Stimulated activated CD4-positive, alpha-beta T cell treated with anti-CD3 and anti-CD28 coated beads, Interleukin-4, amount 100 ng/mL, for 48 hours (primary cell): ENCODE measurements at regions not wholly inside any gene's neighbourhood (a gene's known extent, or its start where the extent isn't known, plus 50 kb on each side); places are given as distances from the start of the nearest gene placed in this dataset.

ENCODE experiments used
- DNase-seq, 2 donors: peaks; one replicate each; pipeline ENCODE4 v3.0.0-alpha.2; 2020; ENCODE audit warnings: low read depth in 2 of 2

DNA sequence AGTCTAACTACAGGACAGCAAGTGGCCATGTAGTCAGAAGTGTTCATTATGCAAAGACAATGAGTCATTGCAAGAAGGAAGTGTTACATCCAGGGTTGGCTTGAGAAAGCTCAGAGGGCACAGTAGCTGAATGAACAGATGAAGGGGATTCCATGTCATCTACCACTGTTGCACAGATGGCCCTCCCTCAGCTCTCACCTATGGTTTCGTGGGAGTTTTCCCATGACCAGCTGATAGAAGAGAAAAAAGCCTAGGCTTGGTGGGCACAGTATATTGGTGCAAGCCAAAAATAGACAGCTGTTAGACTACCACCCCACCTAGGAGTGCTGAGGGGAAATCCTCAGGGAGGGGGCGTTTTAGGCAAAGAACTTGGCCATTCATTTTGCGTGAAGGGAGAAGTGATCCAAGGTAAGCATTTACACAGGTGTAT lies 217.0 kb downstream of the DMRT2 start:
- DNase-seq = no peak

- DNase-seq = no peak
Measured at GRCh38 chr9:1267581-1267980, 217.4 kb downstream of the DMRT2 start.

DNA sequence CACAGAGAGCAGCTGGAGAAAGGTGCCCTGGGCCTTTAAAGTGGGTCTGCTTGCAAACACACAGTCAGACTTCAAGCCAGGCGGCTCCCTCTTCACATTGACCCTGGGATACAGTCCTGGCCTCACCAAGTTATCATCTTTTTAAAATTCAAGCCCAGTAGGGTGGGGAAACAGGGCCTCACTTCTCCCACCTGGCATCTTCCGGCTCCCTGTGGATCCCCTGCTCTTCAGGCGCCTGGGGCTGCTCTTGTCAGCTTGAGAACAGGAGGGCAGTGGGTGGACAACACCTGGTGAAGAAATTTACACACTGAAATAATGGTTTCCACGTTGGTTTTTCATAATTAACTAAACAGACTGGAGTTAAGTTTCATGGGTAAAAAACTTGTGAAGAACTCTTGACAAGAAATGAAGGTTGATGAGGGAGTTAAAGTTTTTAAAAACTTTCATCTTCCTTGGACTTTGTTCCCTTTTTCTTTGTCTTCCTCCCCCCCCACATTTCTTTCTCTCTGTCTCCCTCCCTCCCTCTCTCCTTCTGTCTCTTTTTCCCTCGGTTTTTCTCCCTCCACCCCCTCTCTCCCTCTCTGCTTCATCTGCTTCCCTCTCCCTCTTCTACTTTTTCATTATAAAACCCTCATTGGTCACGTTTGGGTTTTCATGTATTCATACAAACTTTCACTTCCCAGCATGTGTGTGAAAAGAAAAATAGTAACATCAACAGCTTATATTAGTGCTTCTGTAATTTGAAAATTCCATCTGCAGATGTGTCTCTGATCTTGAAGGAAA lies 219.6 kb downstream of the DMRT2 start:
- DNase-seq = no peak

GRCh38 chr9:1271367-1271766 lies 221.2 kb downstream of the DMRT2 start:
- DNase-seq = no peak

GRCh38 chr9:1271786-1272185 lies 221.6 kb downstream of the DMRT2 start:
- DNase-seq = no peak

DNA sequence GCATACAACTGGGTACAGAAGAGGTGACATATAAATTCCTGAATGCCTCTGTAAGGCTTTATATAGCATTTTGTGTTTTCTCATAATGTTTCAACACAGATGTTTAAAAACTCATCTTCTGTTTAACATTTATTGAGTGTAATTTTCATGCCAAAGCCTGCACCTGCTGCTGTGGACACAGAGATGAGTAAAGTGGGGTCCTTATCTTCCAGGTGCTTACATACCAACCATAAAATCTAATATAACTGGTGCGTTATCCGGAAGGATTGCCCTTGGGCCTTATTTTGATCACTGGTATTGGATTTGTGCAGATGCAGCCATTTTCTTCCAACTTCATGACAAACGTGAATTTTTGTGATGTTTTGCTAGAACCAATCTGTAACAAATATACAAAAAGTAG lies 222.3 kb downstream of the DMRT2 start:
- no peak for DNase-seq

DNA sequence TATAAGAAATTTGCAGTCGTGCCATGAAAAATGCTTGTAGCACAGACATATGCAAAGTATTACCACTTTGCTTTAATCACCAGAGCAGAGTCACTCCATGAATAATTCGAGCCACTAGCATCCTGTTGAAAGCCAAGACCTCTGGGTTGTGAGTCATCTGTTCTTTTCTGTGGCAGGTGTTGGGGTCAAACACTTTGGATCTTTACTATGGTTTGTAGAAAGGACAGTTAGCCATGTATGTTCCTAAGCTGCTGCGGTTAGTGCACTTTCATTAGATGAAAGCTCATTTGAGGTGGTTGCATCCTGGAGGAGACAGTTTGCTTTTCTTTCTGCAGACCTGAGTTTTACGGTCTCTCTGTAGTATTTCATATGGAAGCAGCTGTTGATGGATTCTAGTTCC lies 223.7 kb downstream of the DMRT2 start:
- DNase-seq = no peak

DNA sequence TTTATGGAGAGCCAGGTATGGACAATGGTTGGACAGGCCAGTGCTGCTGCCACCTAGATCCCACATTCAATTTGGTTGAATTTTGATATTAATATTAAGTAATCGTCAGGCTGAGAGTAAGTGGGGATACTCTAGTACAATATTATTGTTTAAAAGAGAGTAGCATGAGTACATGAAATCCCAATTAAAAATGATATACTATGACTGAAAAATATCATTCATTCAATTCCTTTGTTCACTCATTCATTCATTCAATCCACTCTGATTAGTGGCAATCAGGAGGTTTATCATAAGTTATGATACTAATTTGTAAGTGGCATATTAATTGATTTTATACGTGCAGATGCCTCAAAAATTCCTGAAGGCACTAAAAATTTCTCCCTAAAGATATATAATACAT lies 224.2 kb downstream of the DMRT2 start:
- DNase-seq = no peak

DNA sequence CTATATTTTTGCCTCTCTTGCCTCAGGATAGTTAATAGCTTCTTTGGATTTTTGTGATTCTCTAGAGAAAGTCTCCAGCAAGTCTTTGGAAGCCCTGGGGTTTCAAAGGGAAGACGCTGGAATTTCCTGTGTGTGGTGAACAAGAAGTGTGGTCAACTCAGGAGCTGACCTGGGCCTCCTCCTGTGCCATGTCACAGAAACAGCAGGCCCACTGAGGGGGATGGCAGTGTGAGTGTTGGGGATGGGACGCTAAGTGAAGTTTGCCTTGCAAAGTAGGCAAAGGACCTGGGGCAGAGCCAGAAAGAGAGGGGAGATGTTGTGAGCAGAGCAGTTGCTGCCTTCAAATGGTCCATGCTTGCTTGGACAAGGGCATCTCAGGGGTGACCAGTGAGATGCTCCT lies 226.3 kb downstream of the DMRT2 start:
- DNase-seq = no peak

DNA sequence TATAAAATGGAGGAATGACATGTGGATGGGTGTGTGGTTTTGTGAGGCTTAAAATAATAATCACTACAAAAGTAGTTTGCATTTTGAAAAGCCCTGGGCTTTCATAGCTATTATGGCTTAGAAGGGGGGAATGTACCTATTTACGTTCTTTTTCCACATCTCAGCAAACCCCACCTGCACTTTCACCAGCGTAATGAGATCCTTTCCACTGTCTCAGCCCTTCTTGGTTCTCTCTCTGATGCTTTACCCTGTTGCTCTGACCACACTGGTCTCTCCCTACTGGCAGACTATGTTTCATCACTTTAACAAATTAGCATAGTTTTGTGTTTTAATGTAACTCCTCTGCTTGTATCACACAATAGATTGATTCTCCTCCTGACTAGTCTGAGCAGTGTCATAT lies 234.6 kb downstream of the DMRT2 start:
- DNase-seq = no peak

- DNase-seq = no peak
Measured at GRCh38 chr9:1285526-1285925, 235.4 kb downstream of the DMRT2 start.

- DNase-seq = no peak
Measured at GRCh38 chr9:1292384-1292783, 242.2 kb downstream of the DMRT2 start.

- no peak for DNase-seq
Measured at GRCh38 chr9:1294641-1295258, 244.6 kb downstream of the DMRT2 start.

DNA sequence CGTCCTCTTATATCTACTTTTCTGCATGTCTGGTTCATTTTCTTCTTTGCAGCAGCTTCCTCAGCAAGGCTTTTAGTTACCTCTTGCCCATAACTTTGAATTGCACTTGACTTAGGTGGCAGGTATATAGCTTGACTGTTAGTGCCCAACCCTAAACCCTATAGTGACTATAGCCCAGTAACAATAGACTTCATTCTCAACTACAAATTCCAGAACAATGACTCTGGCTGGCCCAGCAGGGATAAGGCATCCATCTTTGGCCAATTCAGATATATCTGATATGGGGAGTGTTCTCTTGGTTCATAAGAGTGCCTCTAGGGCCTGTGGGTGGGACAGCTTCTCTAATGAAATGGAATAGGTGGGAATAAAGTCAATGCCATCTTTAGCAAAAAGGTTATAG lies 246.2 kb downstream of the DMRT2 start:
- DNase-seq = no peak

DNA sequence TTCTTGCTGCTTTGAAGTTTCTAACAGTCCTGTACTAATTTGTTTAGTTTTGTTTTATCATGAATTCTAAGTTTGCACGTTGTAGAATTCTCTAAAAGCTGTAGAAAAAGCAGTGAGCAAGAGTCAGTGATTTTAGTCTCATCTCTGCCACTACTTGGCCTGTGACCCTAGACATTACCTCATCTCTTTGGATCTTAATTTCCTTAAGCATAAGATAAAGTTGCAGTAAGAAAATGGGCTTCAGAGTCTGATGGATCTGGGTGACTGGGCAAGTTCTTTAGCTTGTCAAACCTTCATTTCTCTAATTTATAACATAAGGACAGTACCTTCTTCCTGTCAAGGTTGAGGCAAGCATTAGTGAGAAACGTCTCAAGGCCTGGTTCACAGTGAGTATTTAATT lies 247.9 kb downstream of the DMRT2 start:
- no peak for DNase-seq

- no peak for DNase-seq
Measured at GRCh38 chr9:1300941-1301340, 250.8 kb downstream of the DMRT2 start.

DNA sequence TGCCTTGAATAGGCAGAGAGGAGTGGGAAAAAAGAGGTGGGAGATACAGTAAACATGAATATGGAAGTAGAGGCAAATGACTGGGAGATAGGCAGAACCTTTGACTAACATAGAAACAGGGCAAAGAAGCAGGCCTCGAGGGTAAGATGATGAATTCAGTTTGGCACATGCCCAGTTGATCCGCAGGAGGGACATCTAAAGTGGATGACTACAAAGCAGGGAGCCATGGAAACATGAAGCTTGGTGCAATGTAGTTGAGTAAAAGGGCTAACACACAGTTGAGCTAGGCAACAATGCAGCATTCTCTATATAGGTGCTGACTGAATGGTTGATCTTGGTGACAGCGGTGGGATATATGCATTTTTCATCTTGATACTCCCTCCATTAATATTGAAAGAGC lies 253.8 kb downstream of the DMRT2 start:
- DNase-seq = no peak

DNA sequence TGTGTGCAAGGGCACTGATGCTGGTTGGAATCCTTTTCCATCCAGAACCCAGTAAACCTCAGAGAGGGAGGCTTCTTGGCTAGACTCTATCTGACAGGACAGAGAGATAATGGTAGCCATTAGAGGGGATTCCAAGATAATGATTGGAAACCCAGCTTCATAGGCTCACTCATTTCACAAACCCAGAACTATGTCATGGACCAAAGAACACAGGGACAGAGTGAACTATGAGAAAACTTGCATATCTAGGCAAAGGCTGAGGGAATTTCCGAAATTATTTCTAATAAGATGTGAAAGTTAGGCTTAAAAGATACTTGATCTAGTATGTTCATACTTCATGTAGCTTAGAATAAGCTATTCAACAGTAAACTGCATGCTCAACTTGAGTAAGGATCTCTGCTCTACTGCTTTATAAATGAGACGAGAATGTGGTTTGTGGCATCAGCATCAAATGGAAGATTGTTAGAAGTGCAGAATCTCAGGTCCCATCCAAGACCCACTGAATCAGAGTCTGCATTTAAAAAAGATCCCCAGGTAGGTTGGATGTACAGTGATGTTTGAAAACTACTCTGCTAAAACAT lies 261.4 kb downstream of the DMRT2 start:
- DNase-seq = no peak

DNA sequence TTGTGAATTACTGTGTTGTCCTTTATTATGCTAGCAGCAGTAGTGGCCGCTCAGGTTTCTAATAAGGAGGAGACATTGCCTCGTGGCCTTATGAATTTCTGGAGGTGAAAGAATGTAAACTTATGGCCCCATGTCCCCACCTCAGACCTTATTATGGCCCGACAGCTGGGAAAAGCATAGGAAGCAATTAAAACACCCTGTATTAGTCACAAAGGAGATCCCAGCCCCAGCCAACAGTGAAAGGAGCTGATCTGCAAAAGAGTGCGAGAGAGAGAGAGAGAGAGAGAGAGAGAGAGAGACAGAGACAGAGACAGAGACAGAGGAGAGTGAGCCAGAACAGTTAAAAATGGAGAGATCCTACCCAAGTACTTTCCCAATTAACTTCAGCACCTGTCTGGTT lies 269.3 kb downstream of the DMRT2 start:
- DNase-seq = no peak

GRCh38 chr9:1320051-1320557 lies 269.9 kb downstream of the DMRT2 start:
- no peak for DNase-seq

GRCh38 chr9:1320607-1321195 lies 270.5 kb downstream of the DMRT2 start:
- DNase-seq = no peak

GRCh38 chr9:1327467-1327866 lies 277.3 kb downstream of the DMRT2 start:
- no peak for DNase-seq

GRCh38 chr9:1328341-1328740 lies 278.2 kb downstream of the DMRT2 start:
- DNase-seq = no peak
